ENCODE measurements at regions not wholly inside any gene's neighbourhood (a gene's known extent, or its start where the extent isn't known, plus 50 kb on each side); places are given as distances from the start of the nearest gene placed in this dataset.

DNA sequence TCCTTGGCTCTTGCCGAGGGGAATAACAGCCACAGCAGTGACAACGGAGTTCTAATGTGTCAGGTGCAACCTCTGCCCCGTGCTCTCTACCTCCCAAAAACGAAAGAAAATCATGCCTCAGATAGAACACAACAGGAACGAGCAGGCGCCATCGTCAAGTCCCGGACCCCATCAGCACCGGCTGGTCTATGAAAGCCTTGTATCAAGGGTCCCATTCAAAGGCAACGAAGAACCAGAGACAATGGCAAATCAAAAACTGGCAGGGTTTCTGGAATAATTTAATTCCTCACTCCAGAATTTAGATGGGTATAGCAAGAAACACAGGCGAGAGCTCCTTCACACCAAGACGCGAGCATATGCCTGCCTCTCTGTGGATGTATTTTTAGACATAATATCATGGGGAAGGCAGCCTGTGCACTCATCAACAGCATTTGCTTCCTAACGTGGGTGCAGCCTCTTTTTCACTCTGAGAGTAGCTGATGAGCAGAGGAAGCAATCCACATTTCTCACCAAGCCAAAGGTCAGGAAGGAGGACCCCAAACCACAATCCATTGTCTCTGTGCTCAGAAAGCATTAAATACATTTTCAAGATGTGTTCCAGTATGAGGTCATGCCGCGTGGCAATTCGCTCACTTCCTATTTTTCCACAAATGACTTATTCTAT lies 193.4 kb upstream of the BLID start:
- no peak for DNase-seq

DNA sequence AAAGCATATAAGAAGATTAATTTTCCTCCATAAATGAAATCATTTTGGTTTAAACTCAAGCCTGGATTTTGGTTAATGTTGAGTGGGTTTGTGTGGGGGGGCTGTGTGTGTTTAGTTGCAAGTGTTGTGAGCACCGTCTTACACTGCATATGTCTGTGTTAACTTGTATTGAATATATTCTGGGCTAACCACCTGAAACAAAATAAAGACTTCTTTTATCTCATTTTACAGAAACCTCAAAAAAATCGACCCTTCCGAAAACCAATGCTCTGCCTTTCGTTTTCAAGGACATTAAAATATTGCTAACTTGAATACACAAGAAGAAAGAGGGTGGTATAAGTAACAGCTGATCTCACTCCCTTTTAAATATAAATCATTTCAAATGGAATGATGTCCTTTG lies 192.2 kb upstream of the BLID start:
- no peak for DNase-seq

DNA sequence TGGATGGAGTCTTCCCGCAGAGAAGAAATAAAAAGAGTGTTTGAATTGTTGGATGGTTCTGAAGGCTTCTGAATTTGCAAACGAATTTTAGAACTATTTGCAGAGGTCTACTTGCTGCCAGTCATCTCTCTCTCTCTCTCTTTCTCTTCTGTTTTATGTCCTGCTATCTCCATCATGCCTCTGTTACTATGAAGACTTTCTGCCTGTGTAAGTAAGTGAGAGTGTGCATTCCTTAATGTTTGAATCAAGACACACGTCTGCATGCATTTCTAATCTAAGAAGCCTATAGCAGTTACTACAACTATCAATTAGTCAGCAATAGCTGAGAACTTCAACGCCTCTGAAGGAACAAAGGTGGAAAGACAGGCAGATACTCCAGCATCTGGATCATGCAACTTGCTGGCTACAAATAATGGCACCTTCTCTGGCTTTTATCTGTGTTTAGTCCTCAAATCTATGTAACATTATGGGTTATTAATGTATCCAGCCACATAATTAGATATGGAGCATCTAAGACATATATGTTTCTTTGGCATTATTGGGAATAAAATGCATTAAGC lies 191.5 kb upstream of the BLID start:
- DNase-seq, result no peak

DNA sequence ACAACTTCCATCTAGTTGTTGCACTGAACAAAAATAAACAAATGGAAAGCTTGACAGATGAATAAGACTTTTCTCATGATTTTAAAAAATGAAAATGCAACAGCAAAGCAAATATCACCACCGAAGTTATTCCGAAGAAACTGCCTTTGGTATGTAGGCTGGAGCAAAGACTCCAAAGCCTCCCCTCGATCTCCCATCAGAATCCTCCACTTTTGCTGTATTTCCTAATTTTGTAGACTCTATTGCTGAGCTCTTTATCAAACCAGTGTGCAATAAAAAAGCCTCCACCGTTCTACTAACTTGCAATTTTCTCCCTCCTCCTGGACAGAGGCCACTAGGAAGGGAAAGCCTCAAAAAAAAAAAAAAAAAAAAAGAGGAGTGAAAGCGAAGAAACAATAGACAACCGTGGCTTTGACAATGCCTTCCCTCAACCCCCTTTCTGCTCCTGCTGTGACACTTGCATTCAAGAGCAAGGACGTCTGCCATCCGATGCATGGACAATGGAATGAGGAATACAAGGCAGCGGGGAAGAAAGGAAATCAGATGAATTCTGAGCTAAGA lies 190.9 kb upstream of the BLID start:
- no peak for DNase-seq

DNA sequence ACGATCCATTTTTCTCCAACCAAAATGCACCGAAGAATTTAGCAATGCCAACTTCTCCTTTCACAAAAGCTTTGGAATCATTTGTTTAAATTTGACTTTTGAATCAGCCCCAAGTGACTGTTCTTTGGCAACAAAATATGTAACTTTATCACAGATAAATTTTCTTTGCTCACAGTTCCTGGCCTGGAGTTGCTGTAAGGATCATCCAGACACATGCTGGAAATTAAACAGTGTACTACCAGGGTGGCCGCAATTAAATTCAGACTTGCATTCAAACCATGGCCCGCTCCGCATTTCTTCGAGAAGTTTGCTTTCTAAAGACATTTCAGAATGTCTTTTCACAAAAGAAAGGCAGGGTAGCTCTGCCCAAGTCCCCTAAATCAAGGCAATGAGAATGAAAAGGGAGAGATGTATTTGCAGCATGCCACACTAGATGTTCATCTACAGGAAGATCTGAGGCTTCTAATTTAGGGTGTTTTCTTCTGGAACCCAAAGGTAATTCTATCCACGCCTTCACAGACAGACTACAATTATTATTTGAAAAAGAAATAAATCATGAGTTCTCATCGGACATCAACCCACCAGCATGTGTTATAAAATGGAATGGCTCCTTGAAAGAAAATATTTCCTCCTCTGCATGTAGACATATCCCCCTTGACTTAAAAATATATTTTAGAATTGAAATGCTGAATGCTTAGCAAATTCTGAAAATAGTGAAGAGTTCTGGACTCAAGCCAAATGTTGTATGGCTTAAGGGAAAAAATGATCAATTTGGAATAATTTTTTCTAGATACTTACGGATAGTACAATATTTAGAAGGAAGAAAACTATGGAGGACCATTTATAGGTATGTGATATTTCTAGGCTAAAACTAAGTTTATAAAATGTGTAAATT lies 189.7 kb upstream of the BLID start:
- DNase-seq, result no peak

DNA sequence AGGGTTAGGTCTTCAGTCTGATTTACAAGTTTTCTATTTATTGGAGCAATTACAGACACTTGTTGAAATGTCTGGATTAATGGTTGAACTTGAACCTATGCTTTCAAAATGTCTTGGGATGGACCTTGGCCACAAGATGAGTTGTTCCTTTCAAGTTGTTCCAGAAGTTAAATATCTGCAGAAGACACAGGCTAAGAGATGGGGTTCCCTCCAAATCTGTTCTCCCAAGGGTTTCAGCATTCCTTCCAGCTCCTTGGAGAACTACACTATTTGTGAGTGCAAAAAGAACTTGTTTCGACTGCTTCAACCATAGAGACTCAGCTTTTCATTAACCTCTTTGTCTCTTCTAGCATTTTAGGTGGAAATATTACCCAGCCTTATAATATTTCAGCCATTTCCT lies 189.0 kb upstream of the BLID start:
- DNase-seq, result no peak

DNA sequence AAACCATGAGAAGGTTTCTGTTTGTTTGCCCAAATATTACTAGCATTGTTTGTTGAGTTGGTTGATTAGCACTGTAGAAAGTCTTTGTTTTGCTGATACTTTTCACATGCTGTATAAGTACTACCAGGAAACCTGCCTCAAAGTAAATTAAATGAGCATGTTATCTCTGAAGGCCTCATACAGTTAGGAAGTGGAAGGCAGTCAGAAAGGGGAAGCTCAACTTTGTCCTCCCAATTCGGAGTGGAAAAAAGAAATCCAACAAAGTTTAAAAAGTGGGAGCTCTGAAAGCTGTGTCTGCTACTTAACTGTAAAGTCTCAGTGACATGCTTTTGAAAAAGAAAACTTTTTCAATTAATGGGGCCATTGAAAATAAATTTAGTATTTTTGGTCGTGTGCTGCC lies 188.3 kb upstream of the BLID start:
- no peak for DNase-seq

DNA sequence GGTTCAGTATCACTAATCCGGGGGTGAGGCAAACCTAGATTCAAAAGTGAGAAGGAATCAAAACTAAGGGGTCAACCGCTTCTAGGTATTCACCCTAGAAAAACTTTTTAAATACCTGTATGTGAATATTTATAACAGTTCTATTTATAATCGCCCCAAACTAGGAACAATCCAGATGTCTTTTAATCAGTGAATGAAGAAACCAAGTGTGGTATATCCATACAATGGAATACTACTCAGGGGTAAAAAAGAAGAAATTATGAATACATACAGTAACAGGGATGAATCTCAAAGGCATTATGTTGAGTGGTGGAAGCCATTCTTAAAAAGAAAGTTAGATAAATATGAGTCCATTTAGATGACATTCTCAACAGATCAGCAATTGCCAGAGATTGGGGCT lies 178.0 kb upstream of the BLID start:
- no peak for DNase-seq

DNA sequence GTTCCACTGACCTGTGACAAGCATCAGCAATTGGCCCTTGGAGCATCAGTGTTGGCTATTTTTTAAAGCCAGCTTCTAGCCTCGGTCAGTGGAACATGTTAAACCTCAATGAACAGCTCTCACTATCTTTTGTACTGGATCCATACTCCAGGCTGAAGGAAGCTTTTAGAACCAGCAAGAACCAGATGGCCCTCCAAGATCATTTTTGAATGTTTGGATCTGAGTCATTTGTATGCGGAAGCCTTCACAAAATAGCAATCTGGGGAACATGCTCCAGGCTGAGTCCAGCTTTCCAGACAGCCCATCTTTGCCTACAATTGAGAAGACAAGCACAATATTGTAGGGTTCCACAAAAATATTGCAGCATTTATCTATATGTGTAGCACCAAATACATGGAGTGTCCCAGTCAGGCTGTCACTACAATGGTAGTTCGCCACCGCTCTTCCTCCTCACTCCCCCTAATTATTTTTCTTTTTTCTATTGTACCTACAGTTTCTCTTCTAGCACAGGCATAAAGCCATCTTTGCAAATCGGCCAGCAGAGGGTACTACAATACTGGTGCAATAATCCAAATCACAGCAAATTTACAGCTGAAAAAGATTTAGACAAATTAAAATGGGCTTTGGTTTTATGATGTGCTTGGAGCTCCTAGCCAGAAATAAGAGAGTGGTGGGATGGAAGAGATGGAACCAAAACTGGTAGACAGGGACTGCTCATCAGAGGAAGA lies 177.4 kb upstream of the BLID start:
- DNase-seq, result no peak

DNA sequence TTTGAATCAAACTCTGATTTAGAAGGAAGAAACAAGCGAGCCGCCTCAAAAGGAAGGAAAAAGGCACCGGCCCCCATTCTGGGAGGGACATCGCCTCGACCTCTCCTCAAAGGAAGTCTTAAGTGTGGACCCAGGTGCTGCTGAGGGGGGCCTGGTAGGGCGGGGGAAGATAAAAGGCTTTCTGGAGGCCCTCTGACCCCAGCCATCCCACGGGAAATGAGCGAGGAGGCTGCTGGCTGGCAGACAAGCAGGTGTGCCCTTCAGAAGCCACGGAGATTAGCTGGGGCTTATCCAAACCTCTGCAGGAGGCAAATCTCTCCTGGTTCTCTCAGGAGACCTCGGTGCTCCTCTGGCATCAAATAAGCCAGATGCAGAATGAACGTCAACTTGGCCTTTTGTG lies 171.4 kb upstream of the BLID start:
- DNase-seq, result no peak

DNA sequence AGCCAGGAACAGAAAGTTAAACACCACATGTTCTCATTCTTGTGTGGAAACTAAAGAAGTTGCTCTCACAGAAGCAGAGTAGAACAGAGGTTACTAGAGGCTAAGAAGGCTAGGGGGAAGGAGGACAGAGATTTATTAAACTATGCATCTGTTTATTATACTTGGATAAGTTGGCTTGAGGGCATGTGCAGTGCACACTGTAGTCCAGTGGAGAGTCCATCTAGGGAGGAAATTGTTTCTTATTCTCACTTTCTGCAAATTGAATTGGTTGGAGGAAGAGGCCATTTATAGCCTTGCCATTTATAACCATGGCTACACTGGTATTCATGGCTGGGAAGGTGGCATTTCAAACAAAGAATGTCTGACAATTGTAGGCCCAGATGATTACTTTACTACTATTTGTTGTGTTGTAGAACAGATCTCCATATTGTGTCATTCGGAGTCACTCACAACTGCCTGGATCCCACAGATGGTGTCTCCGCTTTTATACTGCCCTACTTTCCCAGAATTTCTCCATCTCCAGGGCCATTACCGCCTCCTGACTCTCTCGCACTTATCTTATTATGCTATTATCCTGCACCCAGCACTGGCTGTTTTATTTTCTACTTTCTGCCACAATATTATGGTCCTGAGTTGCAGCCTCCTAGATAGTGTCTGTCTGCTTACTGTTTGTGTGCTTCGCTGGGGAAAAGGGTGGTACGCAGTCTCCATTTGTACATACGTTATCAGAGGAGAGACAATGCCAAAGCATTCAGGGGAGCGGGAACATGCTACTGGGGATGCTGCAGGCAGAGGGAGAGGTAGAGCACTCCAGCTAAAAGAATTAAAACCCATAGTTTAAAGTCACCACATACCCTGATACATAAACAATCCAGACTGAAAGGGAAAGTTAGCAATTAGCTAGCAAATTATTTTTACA lies 169.3 kb upstream of the BLID start:
- DNase-seq, result no peak

DNA sequence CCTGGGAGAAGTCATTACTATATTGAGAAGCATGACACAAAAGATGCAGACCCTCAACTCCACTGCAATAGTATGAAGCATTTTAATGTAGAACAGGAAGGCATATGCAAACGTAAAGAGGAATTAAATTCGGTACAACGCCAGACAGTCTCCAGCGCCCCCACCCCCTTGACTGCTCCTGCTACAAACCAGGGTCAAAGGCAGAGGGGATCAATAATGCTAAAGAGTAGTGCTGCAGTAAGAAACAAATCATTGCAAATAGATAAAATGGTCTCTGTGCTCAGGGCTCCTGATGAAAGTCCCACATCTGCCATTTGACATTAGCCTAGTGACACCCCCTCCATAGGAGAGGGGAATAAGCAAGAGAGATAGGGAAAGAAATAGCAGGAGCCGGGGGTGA lies 164.9 kb upstream of the BLID start:
- no peak for DNase-seq

DNA sequence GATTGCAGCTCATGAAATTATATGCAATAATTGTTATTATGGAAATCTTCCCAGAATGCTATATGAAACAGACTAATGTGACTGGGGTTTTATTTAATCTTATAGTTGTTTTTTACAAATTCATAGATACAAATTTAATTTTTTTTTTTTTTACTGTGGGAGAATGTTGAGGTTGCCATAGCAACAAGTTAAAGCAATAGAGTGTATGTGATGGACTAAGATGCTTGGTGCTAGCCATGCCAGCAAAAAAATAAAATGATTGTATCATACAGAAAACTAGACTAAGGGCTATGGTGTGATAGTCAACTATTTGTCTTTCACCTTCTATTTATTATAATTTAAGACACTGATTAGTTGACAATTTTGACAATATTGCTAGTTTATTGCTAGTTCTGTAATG lies 163.2 kb upstream of the BLID start:
- DNase-seq, result no peak

DNA sequence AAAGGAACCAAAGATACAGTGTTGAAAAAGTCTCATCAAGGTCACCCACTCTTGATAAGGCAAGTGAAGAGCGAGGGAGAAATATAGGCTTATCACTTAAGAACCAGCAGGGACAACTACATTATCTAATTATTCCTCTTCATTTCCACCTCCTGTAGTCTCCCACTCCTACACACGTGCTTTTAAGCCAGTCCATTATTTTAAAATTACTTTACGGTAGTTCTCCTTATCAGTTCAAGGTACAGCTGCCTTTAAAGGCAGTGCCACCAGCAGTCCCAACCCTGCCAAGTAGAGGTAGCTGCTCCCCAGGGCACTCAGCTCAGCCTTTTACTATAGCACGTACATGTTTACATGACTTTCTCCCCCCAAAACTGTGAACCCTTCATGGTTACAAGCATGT lies 161.5 kb upstream of the BLID start:
- DNase-seq, result no peak

DNA sequence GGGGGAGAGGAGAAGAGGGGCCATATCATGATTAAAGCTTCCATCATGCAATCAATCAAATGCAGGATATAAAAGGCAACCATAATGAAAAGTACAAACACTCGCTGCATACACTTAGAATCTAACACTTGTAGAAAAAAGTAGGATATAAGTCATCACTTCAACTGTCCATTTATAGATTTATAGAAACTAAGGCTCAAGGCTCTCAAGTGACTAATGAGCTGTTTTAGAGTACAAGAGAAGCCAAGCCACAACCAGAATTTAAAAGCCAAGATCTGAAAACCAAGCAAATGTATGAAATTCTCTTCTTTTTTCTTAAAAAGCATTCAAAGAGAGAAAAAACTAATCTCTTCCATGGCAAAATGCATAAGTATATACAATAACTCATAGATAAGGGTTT lies 160.2 kb upstream of the BLID start:
- no peak for DNase-seq

DNA sequence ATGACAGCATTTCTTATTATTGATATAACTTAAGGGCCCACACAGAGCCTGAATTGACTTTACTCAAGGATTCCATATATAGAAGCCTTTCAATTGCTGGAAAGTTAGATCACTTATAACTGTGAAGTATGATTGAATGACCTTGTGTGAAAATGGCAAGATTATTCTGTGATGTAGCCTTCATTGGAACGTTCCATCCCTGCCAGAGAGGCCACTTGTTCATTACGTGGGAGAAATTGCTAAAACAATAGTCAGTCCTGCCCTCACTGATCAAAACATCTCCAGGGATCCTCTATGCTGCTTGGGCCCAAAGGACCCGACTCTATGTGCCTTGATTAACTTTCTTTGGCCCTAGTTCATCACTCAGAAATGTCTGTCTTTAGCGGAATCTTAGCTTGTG lies 159.5 kb upstream of the BLID start:
- DNase-seq, result no peak

DNA sequence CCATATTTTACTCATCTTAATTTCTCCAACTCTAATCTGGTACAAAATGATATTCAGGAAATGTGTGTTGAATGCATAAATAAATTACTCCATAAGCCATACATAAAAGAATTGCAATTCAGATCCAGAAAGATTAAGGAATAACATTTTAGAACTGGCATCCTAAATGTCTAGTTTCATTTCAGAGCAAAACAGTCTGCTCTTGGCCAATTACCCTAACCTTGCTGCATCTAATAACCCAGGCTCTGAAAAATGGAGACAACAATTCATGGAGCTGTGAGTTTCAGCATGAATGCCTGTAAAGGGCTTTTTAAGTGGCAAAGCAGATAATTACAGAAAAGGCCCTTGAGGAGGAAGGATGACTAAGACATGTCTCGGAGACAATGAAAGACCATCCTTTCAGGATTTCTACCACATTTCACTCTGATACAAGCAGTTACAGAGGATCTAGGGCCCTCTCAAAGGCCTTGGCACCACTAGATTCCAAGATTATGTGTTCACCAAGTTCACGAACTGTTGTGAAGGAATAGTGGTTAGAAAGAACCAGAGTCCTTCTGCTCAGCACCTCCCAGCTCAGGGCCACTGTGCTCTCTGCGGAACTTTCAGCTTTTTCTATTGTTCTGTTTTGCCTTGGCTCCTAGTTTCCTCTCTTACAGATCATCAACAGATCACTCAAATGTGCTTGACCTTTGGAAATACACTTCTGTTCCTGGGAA lies 157.6 kb upstream of the BLID start:
- DNase-seq, result no peak

DNA sequence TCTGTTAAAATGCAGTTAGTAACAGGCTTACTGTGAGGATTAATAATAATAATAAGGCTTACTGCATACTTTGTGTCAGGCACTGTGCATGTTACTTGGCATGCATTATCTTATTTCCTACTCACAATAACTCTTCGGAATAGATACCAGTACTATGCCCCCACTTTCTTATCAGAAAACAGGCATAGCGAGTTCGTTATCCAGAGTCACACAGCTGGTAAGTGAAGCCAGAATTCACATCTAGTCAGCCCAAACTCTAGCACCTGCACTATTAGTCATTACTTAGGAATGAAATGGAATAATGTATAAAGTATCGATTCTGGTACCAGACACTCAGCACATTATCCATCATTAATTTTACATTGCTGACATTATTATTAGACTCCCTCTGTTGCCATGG lies 155.7 kb upstream of the BLID start:
- DNase-seq, result no peak

DNA sequence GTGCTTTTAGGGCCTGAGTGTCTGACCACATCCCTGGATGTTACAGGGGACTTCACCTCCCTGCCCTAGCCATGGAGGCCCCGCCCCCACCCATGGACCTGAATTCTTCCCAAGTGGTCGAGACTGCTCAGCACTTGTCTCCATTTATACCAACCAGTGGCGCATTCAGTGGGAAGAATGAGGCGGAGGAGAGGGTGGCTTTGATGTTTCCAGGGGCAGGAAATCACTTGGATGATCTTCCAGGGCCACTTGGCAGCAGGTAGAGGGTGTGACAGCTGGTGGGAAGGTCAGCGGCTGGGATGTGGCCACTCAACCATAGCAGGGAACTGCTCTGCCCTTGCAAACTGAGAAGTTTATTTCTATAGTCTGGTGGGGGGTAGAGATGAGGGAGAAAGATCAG lies 155.1 kb upstream of the BLID start:
- DNase-seq, result no peak

DNA sequence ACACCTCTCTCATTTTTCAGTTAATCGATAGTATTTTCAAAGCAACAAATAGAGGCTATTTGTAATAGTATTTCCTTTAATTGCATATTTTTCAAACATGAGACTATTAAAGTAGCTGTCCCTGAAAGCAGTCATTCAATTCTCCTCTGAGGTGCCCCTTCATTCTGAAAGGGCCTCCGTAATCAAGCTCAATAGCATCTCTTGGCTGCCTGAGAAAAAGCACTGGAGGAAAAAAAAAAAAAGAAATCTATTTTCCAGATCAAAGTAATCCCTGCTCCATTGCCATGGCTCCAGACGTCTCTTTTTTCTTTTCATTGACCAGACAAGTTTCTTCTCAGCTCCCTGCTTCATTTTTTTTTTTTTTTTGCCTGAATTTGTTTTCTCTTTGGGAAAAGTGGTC lies 154.5 kb upstream of the BLID start:
- DNase-seq, result no peak

DNA sequence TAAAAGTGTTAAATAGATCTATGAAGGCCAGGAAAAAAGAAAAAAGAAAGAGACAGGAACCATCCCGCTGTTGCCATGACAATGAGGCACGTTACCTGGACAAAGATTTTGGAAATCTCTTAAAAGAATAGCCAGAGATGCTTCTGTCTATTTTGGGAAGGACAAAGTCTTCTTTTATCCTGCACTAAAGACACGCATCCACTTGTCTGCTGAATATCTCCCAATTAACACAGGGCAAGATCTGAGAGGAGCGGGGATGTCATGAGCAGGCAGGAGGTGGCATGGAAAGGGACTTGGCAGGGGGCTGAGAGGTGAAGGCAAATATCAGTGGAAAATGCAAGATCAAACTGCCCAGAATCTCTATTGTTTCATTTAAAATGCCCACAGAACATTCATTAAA lies 153.8 kb upstream of the BLID start:
- no peak for DNase-seq

Data from CD4-positive, alpha-beta T cell treated with Interleukin-10 for 1 hour (primary cell).